Fibroblast of pulmonary artery (primary cell): ENCODE measurements at regions not wholly inside any gene's neighbourhood (a gene's known extent, or its start where the extent isn't known, plus 50 kb on each side); places are given as distances from the start of the nearest gene placed in this dataset.

Source experiments
- DNase-seq: peaks from one replicate; pipeline ENCODE4 v3.0.0-alpha.2; 2010; ENCODE audit warnings: low read depth
- H3K4me3 ChIP-seq: replicated peaks from 2 replicates; pipeline ENCODE4 v1.5.1; 2011; ENCODE audit warnings: low read depth, mild to moderate bottlenecking, control low read depth, low read length, moderate library complexity
- CTCF ChIP-seq: IDR thresholded peaks from 2 replicates; pipeline ENCODE4 v1.5.1; 2011; ENCODE audit warnings: mild to moderate bottlenecking, control low read depth, low read length, inconsistent platforms; ENCODE audit errors: missing control alignments

- no peak for DNase-seq
- no peak for TF ChIP-seq CTCF
- no peak overlapping the region for H3K4me3 ChIP-seq
Observed at GRCh38 chr7:44541-44896, 147.9 kb upstream of the FAM20C start.

GRCh38 chr7:45106-46090, 147.0 kb upstream of the FAM20C start:
- H3K4me3 ChIP-seq, result no peak overlapping the region
- DNase-seq, result no peak
- no peak for TF ChIP-seq CTCF

- H3K4me3 ChIP-seq, result no peak overlapping the region
- no peak for DNase-seq
- no peak for TF ChIP-seq CTCF
Observed at GRCh38 chr7:46123-46829, 146.1 kb upstream of the FAM20C start.

- H3K4me3 ChIP-seq, result no peak overlapping the region
- no peak for TF ChIP-seq CTCF
- DNase-seq, result no peak
Observed at GRCh38 chr7:46830-47140, 145.6 kb upstream of the FAM20C start.

- TF ChIP-seq CTCF, result no peak
- DNase-seq, result no peak
- no peak overlapping the region for H3K4me3 ChIP-seq
Observed at GRCh38 chr7:51456-52068, 140.8 kb upstream of the FAM20C start.

- no peak overlapping the region for H3K4me3 ChIP-seq
- TF ChIP-seq CTCF, result no peak
- no peak for DNase-seq
Observed at GRCh38 chr7:52100-52499, 140.3 kb upstream of the FAM20C start.
